ENCODE measurements at regions not wholly inside any gene's neighbourhood (a gene's known extent, or its start where the extent isn't known, plus 50 kb on each side); places are given as distances from the start of the nearest gene placed in this dataset.

- H3K36me3 Mint-ChIP-seq (ENCODE audit: insufficient read depth, unreplicated experiment), result no peaks in the 10 kb centered on the region
- H3K27ac Mint-ChIP-seq (ENCODE audit: unreplicated experiment), result no peak overlapping the region
- no peak for DNase-seq
- POLR2A ChIA-PET, result no interaction called here
- CTCF ChIA-PET, result no interaction called here
- no peak overlapping the region for H3K4me3 Mint-ChIP-seq (ENCODE audit: unreplicated experiment)
- no peaks in the 10 kb centered on the region for H3K9me3 ChIP-seq
- no peaks in the 10 kb centered on the region for H3K27me3 Mint-ChIP-seq (ENCODE audit: insufficient read depth, unreplicated experiment)
- H3K36me3 ChIP-seq (ENCODE audit: control insufficient read depth, insufficient read depth, low read length), result no peaks in the 10 kb centered on the region
- no peak overlapping the region for H3K4me3 ChIP-seq (ENCODE audit: low read depth, low read length)
- H3K4me1 ChIP-seq, result no peaks in the 10 kb centered on the region
- TF ChIP-seq CTCF (IDR thresholded peaks at IDR 0.05; ENCODE audit: insufficient read depth in 1 of 2, low read depth in 1 of 2, low read length in 1 of 2, severe bottlenecking in 1 of 2, unreplicated experiment in 1 of 2), result no peak
- intact Hi-C loops (cut with micrococcal nuclease; ENCODE audit: unreplicated experiment), result no loop called here
- no peaks in the 10 kb centered on the region for H3K27me3 ChIP-seq (replicated peaks; ENCODE audit: control insufficient read depth, insufficient read depth, low read length)
- H3K4me1 Mint-ChIP-seq (ENCODE audit: low read depth, unreplicated experiment), result no peaks in the 10 kb centered on the region
- no TSS peak for BruUV-seq (replicated peaks)
- H3K9me3 Mint-ChIP-seq (ENCODE audit: unreplicated experiment), result no peaks in the 10 kb centered on the region
Observed at GRCh38 chr13:18948012-18948663, 233.5 kb downstream of the TUBA3C start.

GRCh38 chr13:18947376-18947977, 234.1 kb downstream of the TUBA3C start:
- Histone ChIP-seq H3K4me3 (ENCODE audit: low read depth, low read length) (no peak overlapping the region), H3K4me1 (no peaks in the 10 kb centered on the region), H3K9me3 (no peaks in the 10 kb centered on the region), H3K27me3 (replicated peaks; ENCODE audit: control insufficient read depth, insufficient read depth, low read length) (no peaks in the 10 kb centered on the region), H3K36me3 (ENCODE audit: control insufficient read depth, insufficient read depth, low read length) (no peaks in the 10 kb centered on the region)
- ChIA-PET CTCF (no interaction called here), POLR2A (no interaction called here)
- intact Hi-C loops (cut with micrococcal nuclease; ENCODE audit: unreplicated experiment), result no loop called here
- no peaks in the 10 kb centered on the region for H3K36me3 Mint-ChIP-seq (ENCODE audit: insufficient read depth, unreplicated experiment)
- no peak for DNase-seq
- TF ChIP-seq CTCF (IDR thresholded peaks at IDR 0.05; ENCODE audit: insufficient read depth in 1 of 2, low read depth in 1 of 2, low read length in 1 of 2, severe bottlenecking in 1 of 2, unreplicated experiment in 1 of 2), result no peak
- H3K4me3 Mint-ChIP-seq (ENCODE audit: unreplicated experiment), result no peak overlapping the region
- H3K4me1 Mint-ChIP-seq (ENCODE audit: low read depth, unreplicated experiment), result no peaks in the 10 kb centered on the region
- BruUV-seq (replicated peaks), result no TSS peak
- no peak overlapping the region for H3K27ac Mint-ChIP-seq (ENCODE audit: unreplicated experiment)
- no peaks in the 10 kb centered on the region for H3K9me3 Mint-ChIP-seq (ENCODE audit: unreplicated experiment)
- H3K27me3 Mint-ChIP-seq (ENCODE audit: insufficient read depth, unreplicated experiment), result no peaks in the 10 kb centered on the region

GRCh38 chr13:18946738-18947137, 234.9 kb downstream of the TUBA3C start:
- intact Hi-C loops (cut with micrococcal nuclease; ENCODE audit: unreplicated experiment), result no loop called here
- TF ChIP-seq CTCF (IDR thresholded peaks at IDR 0.05; ENCODE audit: insufficient read depth in 1 of 2, low read depth in 1 of 2, low read length in 1 of 2, severe bottlenecking in 1 of 2, unreplicated experiment in 1 of 2), result no peak
- ChIA-PET POLR2A (no interaction called here), CTCF (no interaction called here)
- H3K27ac Mint-ChIP-seq (ENCODE audit: unreplicated experiment), result no peak overlapping the region
- Histone ChIP-seq H3K9me3 (no peaks in the 10 kb centered on the region), H3K4me3 (ENCODE audit: low read depth, low read length) (no peak overlapping the region), H3K36me3 (ENCODE audit: control insufficient read depth, insufficient read depth, low read length) (no peaks in the 10 kb centered on the region), H3K27me3 (replicated peaks; ENCODE audit: control insufficient read depth, insufficient read depth, low read length) (no peaks in the 10 kb centered on the region), H3K4me1 (no peaks in the 10 kb centered on the region)
- no peaks in the 10 kb centered on the region for H3K27me3 Mint-ChIP-seq (ENCODE audit: insufficient read depth, unreplicated experiment)
- BruUV-seq (replicated peaks), result no TSS peak
- H3K4me1 Mint-ChIP-seq (ENCODE audit: low read depth, unreplicated experiment), result no peaks in the 10 kb centered on the region
- no peaks in the 10 kb centered on the region for H3K36me3 Mint-ChIP-seq (ENCODE audit: insufficient read depth, unreplicated experiment)
- no peak overlapping the region for H3K4me3 Mint-ChIP-seq (ENCODE audit: unreplicated experiment)
- no peak for DNase-seq
- H3K9me3 Mint-ChIP-seq (ENCODE audit: unreplicated experiment), result no peaks in the 10 kb centered on the region
